RPMI7951 (cell line): ENCODE measurements at regions not wholly inside any gene's neighbourhood (a gene's known extent, or its start where the extent isn't known, plus 50 kb on each side); places are given as distances from the start of the nearest gene placed in this dataset.

Source experiments
- DNase-seq: peaks from one replicate; pipeline ENCODE4 v3.0.0-alpha.2; 2012; ENCODE audit warnings: low read depth

- DNase-seq = no peak
These were observed 247.6 kb upstream of the MKI67 start for GRCh38 chr10:128373831-128374230.

- DNase-seq = no peak
These were observed 248.9 kb upstream of the MKI67 start for GRCh38 chr10:128375171-128375570.

GRCh38 chr10:128377364-128377987, 251.3 kb upstream of the MKI67 start:
- DNase-seq = no peak

GRCh38 chr10:128377988-128378387, 251.8 kb upstream of the MKI67 start:
- DNase-seq = no peak

GRCh38 chr10:128380946-128381345, 254.7 kb upstream of the MKI67 start:
- no peak for DNase-seq

- DNase-seq = no peak
These were observed 256.0 kb upstream of the MKI67 start for GRCh38 chr10:128382225-128382624.

- DNase-seq = no peak
These were observed 258.6 kb upstream of the MKI67 start for GRCh38 chr10:128384831-128385230.

- DNase-seq = no peak
These were observed 260.0 kb upstream of the MKI67 start for GRCh38 chr10:128386231-128386630.

- DNase-seq = no peak
These were observed 260.8 kb upstream of the MKI67 start for GRCh38 chr10:128386816-128387604.

- DNase-seq = no peak
These were observed 264.4 kb upstream of the MKI67 start for GRCh38 chr10:128390596-128390995.

- no peak for DNase-seq
These were observed 267.3 kb upstream of the MKI67 start for GRCh38 chr10:128393546-128393945.

GRCh38 chr10:128398118-128398517, 271.9 kb upstream of the MKI67 start:
- no peak for DNase-seq

- DNase-seq = no peak
These were observed 272.8 kb upstream of the MKI67 start for GRCh38 chr10:128398999-128399398.

- DNase-seq = no peak
These were observed 274.3 kb upstream of the MKI67 start for GRCh38 chr10:128400564-128400963.

GRCh38 chr10:128405450-128405849, 279.2 kb upstream of the MKI67 start:
- DNase-seq = no peak

GRCh38 chr10:128411643-128412042, 285.4 kb upstream of the MKI67 start:
- no peak for DNase-seq

GRCh38 chr10:128414568-128414967, 288.3 kb upstream of the MKI67 start:
- no peak for DNase-seq

- DNase-seq = no peak
These were observed 290.0 kb upstream of the MKI67 start for GRCh38 chr10:128416231-128416630.

- DNase-seq = no peak
These were observed 291.6 kb upstream of the MKI67 start for GRCh38 chr10:128417826-128418225.

GRCh38 chr10:128418819-128419218, 292.6 kb upstream of the MKI67 start:
- no peak for DNase-seq

- no peak for DNase-seq
These were observed 293.3 kb upstream of the MKI67 start for GRCh38 chr10:128419466-128420019.

- DNase-seq = no peak
These were observed 294.4 kb upstream of the MKI67 start for GRCh38 chr10:128420623-128421022.
